CD4-positive, alpha-beta T cell (primary cell): ENCODE measurements at regions not wholly inside any gene's neighbourhood (a gene's known extent, or its start where the extent isn't known, plus 50 kb on each side); places are given as distances from the start of the nearest gene placed in this dataset.

Source experiments
- ATAC-seq: fragments of 200-7000 bp; cut with Tn5 transposase; one replicate; pipeline ENCODE4 v1.10.0; 2022; ENCODE audit warnings: mild to moderate bottlenecking; ENCODE audit not compliant: poor library complexity
- CTCF ChIA-PET: fragments of 350-600 bp; sonication (Branson Sonifier 250); formaldehyde crosslinking; loops from one replicate; lab custom pipeline; 2021; ENCODE audit warnings: antibody characterized with exemption, inconsistent platforms; lab: Charles Lee
- POLR2A ChIA-PET: fragments of 350-600 bp; sonication (Branson Sonifier 250); formaldehyde crosslinking; loops from one replicate; lab custom pipeline; 2021; ENCODE audit warnings: antibody characterized with exemption, inconsistent platforms; lab: Charles Lee
- DNase-seq, 14 experiments: peaks; one replicate each; pipeline ENCODE4 v3.0.0-alpha.2; 2013 to 2020; ENCODE audit warnings: mixed read lengths in 2 of 14
- H3K27ac ChIP-seq, 2 donors: one replicate each; pipeline versions ENCODE4 v1.5.1 to v1.7.0; 2013; ENCODE audit warnings: low read length in 2 of 2, low read depth in 1 of 2, mild to moderate bottlenecking in 1 of 2
- H3K27me3 ChIP-seq, 2 experiments: 1 replicate in 1 of 2; 2 replicates in 1 of 2; pipeline versions ENCODE4 v1.6.1 to v1.7.0; 2013; ENCODE audit warnings: low read length in 2 of 2, control low read depth in 1 of 2, mild to moderate bottlenecking in 1 of 2, moderate library complexity in 1 of 2; ENCODE audit not compliant: insufficient read depth in 2 of 2, control insufficient read depth in 1 of 2
- H3K36me3 ChIP-seq: one replicate; pipeline ENCODE4 v1.6.1; 2013; ENCODE audit warnings: low read length, control low read depth; ENCODE audit not compliant: insufficient read depth
- H3K4me1 ChIP-seq: one replicate; pipeline ENCODE4 v1.6.1; 2013; ENCODE audit warnings: low read length, control low read depth; ENCODE audit not compliant: insufficient read depth
- H3K4me3 ChIP-seq: one replicate; pipeline ENCODE4 v1.5.1; 2013; ENCODE audit warnings: mild to moderate bottlenecking, low read length, moderate library complexity
- H3K9me3 ChIP-seq, 2 experiments: 1 replicate in 1 of 2; 2 replicates in 1 of 2; pipeline versions ENCODE4 v1.6.1 to v1.7.0; 2013; ENCODE audit warnings: low read length in 2 of 2, mild to moderate bottlenecking in 2 of 2, control low read depth in 1 of 2, moderate library complexity in 1 of 2; ENCODE audit not compliant: control insufficient read depth in 1 of 2, insufficient read depth in 1 of 2
- H3K27ac Mint-ChIP-seq: one replicate; pipeline ENCODE4 v1.8.0; 2020; ENCODE audit warnings: mixed read lengths
- H3K27me3 Mint-ChIP-seq: one replicate; pipeline ENCODE4 v1.8.0; 2021; ENCODE audit warnings: mixed read lengths
- H3K36me3 Mint-ChIP-seq: one replicate; pipeline ENCODE4 v1.8.0; 2021; ENCODE audit warnings: low read depth, mixed read lengths
- H3K4me1 Mint-ChIP-seq: one replicate; pipeline ENCODE4 v1.8.0; 2021; ENCODE audit warnings: low read depth, mixed read lengths
- H3K4me3 Mint-ChIP-seq: one replicate; pipeline ENCODE4 v1.8.0; 2020; ENCODE audit warnings: mild to moderate bottlenecking, mixed read lengths
- H3K9me3 Mint-ChIP-seq: one replicate; pipeline ENCODE4 v1.8.0; 2020; ENCODE audit warnings: mixed read lengths
- intact Hi-C, 2 experiments: fragments of 100-400 bp; cut with DNase I in 1 of 2; cut with micrococcal nuclease in 1 of 2; formaldehyde crosslinking; loops; one replicate each; pipeline versions ENCODE4 v1.15.1 to v1.9.0; 2023 to 2025; cut with DNase I, micrococcal nuclease
- TF ChIP-seq, protein P1 (sequence below): fragments of 200-600 bp; IDR thresholded peaks from one replicate; pipeline ENCODE4 v1.8.0; 2022; ENCODE audit warnings: antibody characterized with exemption, mild to moderate bottlenecking

DNA sequence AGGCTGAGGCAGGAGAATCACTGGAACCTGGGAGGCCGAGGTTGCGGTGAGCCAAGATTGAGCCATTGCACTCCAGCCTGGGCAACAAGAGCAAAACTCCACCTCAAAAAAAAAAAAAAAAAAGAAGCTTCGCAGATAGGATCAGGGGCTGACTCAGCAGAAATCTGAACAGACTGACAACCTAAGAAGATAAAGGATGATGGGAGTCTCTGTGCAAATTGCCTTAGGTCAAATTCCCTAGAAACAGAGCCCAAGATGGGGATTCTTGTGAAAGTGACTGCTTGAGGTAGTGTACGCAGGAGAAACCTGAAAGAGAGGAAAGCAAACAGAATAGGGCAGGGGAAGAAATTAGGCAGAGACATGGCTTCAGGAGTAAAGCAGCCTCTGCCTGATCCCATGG, 160.8 kb upstream of the LRIG1 start:
- H3K27me3 ChIP-seq = no peaks in the 10 kb centered on the region
- no peak overlapping the region for H3K4me3 Mint-ChIP-seq
- H3K4me3 ChIP-seq = no peak overlapping the region
- H3K9me3 ChIP-seq = no peaks in the 10 kb centered on the region
- H3K27me3 Mint-ChIP-seq = peaks cover 7% of the 10 kb centered on the region
- no peak for ATAC-seq
- H3K36me3 ChIP-seq = no peaks in the 10 kb centered on the region
- CTCF ChIA-PET = no interaction called here
- intact Hi-C loops = no loop called here
- DNase-seq = no peak
- no peaks in the 10 kb centered on the region for H3K36me3 Mint-ChIP-seq
- POLR2A ChIA-PET = no interaction called here
- H3K9me3 Mint-ChIP-seq = no peaks in the 10 kb centered on the region
- H3K4me1 Mint-ChIP-seq = no peaks in the 10 kb centered on the region
- H3K4me1 ChIP-seq = no peaks in the 10 kb centered on the region
- H3K27ac Mint-ChIP-seq = no peak overlapping the region
- TF ChIP-seq, protein P1, sequence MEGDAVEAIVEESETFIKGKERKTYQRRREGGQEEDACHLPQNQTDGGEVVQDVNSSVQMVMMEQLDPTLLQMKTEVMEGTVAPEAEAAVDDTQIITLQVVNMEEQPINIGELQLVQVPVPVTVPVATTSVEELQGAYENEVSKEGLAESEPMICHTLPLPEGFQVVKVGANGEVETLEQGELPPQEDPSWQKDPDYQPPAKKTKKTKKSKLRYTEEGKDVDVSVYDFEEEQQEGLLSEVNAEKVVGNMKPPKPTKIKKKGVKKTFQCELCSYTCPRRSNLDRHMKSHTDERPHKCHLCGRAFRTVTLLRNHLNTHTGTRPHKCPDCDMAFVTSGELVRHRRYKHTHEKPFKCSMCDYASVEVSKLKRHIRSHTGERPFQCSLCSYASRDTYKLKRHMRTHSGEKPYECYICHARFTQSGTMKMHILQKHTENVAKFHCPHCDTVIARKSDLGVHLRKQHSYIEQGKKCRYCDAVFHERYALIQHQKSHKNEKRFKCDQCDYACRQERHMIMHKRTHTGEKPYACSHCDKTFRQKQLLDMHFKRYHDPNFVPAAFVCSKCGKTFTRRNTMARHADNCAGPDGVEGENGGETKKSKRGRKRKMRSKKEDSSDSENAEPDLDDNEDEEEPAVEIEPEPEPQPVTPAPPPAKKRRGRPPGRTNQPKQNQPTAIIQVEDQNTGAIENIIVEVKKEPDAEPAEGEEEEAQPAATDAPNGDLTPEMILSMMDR = no peak
- H3K27ac ChIP-seq = no peak overlapping the region

DNA sequence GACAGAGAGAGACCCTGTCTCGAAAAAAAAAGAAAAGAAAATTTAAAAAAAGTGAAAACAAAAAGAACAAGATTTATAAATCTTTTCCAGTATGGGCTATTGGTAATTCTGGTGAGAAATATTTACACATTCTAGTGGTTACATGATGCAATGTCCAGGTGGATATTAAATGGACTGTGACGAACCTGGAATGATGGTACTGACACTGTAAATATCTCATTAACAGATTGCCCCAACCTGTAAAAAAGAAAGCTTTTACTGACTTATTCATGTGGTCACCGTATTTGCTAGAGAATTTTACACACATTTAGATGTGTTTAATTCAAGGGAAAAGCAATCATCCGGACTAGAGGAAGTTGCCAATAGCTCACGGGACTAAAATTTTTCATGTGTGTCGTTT, 162.1 kb upstream of the LRIG1 start:
- Histone ChIP-seq H3K9me3 (no peaks in the 10 kb centered on the region), H3K27ac (no peak overlapping the region), H3K4me1 (no peaks in the 10 kb centered on the region), H3K4me3 (no peak overlapping the region), H3K27me3 (no peaks in the 10 kb centered on the region), H3K36me3 (no peaks in the 10 kb centered on the region)
- DNase-seq = no peak
- Mint-ChIP-seq H3K9me3 (no peaks in the 10 kb centered on the region), H3K27me3 (peaks cover 7% of the 10 kb centered on the region), H3K4me1 (no peaks in the 10 kb centered on the region), H3K4me3 (no peak overlapping the region), H3K27ac (no peak overlapping the region), H3K36me3 (no peaks in the 10 kb centered on the region)
- ChIA-PET CTCF (no interaction called here), POLR2A (no interaction called here)
- no peak for ATAC-seq
- TF ChIP-seq, protein P1 = no peak
- intact Hi-C loops = no loop called here

DNA sequence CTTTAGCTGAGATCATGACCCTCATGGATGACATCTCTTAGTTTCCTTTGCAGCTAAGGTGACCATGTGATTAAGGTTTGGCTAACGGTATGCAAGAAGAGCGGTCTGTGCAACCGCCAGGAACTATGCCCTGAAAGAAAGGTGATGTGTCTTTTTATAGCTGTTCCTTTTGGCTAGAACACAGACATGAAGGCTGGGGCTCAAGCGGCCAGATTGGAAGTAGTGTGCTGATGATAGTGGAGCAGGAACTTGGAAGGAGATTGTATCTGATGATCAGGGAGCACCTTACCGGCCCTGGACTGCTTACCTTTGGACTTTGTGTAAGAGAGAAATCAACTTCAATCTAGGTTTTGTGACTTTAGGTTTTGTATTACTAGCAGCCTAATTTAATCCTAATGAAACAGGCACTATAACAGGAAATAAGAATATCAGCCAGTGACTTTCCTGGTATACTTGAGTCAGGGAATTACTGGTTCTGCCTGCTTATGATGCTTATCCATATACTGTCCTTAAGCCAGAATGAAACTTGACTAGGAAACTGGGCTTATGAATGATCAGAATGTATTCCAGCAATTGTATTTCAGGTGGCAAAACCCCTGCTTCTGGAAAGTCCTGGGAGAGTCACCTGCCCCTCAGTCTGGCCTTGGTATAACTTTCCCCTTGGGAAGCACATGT, 164.3 kb upstream of the LRIG1 start:
- Mint-ChIP-seq H3K4me3 (no peak overlapping the region), H3K27me3 (peaks cover 11% of the 10 kb centered on the region), H3K9me3 (no peaks in the 10 kb centered on the region), H3K27ac (no peak overlapping the region), H3K4me1 (no peaks in the 10 kb centered on the region), H3K36me3 (no peaks in the 10 kb centered on the region)
- intact Hi-C loops = no loop called here
- ATAC-seq (no peak), DNase-seq (no peak)
- CTCF ChIA-PET = no interaction called here
- POLR2A ChIA-PET = no interaction called here
- H3K36me3 ChIP-seq = no peaks in the 10 kb centered on the region
- TF ChIP-seq, protein P1 = no peak
- H3K27ac ChIP-seq = no peak overlapping the region
- no peaks in the 10 kb centered on the region for H3K9me3 ChIP-seq
- H3K4me3 ChIP-seq = no peak overlapping the region
- H3K27me3 ChIP-seq = no peaks in the 10 kb centered on the region
- no peaks in the 10 kb centered on the region for H3K4me1 ChIP-seq
